Gastroesophageal sphincter (tissue), 4 donors: ENCODE measurements at regions not wholly inside any gene's neighbourhood (a gene's known extent, or its start where the extent isn't known, plus 50 kb on each side); places are given as distances from the start of the nearest gene placed in this dataset.

Experiments
- ATAC-seq: fragments of 150-250 bp; one replicate; pipeline ENCODE4 v1.9.1; 2016; ENCODE audit warnings: mild to moderate bottlenecking, moderate library complexity
- H3K27ac ChIP-seq, 4 donors: fragments of 200-600 bp; sonication (generic) in 3 of 4; 1 replicate in 3 of 4; 2 replicates in 1 of 4; pipeline ENCODE4 v1.5.1; 2016 to 2019
- H3K27me3 ChIP-seq: fragments of 200-600 bp; sonication (generic); one replicate; pipeline ENCODE4 v1.5.1; 2019
- H3K36me3 ChIP-seq, 2 donors: fragments of 200-600 bp; sonication (generic); one replicate each; pipeline ENCODE4 v1.5.1; 2019; ENCODE audit warnings: control low read depth in 1 of 2
- H3K4me1 ChIP-seq, 3 donors: fragments of 200-600 bp; sonication (generic); 1 replicate in 2 of 3; 2 replicates in 1 of 3; pipeline ENCODE4 v1.5.1; 2016 to 2019; ENCODE audit warnings: control low read depth in 2 of 3
- H3K4me3 ChIP-seq, 2 donors: fragments of 200-600 bp; sonication (generic); one replicate each; pipeline ENCODE4 v1.5.1; 2019; ENCODE audit warnings: mild to moderate bottlenecking in 1 of 2, moderate library complexity in 1 of 2
- H3K9me3 ChIP-seq, 3 donors: fragments of 200-600 bp; sonication (generic); one replicate each; pipeline ENCODE4 v1.5.1; 2017 to 2019; ENCODE audit warnings: control low read depth in 2 of 3
- CTCF ChIP-seq, 4 experiments: fragments of 200-600 bp in 2 of 4; fragments of 450-650 bp in 2 of 4; sonication (generic) in 1 of 4; IDR thresholded peaks; one replicate each; pipeline ENCODE4 v1.5.1; 2017 to 2019; ENCODE audit warnings: antibody characterized with exemption in 4 of 4, mild to moderate bottlenecking in 2 of 4, moderate library complexity in 2 of 4
- EP300 ChIP-seq: sonication (generic); formaldehyde crosslinking; IDR thresholded peaks from one replicate; pipeline ENCODE4 v1.6.1; 2017; ENCODE audit warnings: antibody characterized with exemption, mild to moderate bottlenecking
- POLR2A ChIP-seq, 2 donors: fragments of 450-650 bp; IDR thresholded peaks; one replicate each; pipeline ENCODE4 v1.6.1; 2017; ENCODE audit warnings: antibody characterized with exemption in 2 of 2, mild to moderate bottlenecking in 2 of 2, moderate library complexity in 1 of 2
- POLR2AphosphoS5 ChIP-seq: sonication (generic); formaldehyde crosslinking; IDR thresholded peaks from one replicate; pipeline ENCODE4 v1.6.1; 2017; ENCODE audit warnings: antibody characterized with exemption
- WGBS, 2 donors: methylation state at CpG; one replicate each; pipeline ENCODE4 v1.1.5; 2018; ENCODE audit warnings: low coverage in 1 of 2; 5-methylcytosine and 5-hydroxymethylcytosine counted together

GRCh38 chr13:106804991-106805390, 237.1 kb upstream of the ARGLU1 start:
- WGBS, 2 donors, result 77 to 80% methylated on average over 3 of the region's 3 CpGs
- no peaks in the 10 kb centered on the region for H3K27me3 ChIP-seq
- ATAC-seq, result no peak
- no peaks in the 10 kb centered on the region for H3K4me1 ChIP-seq
- H3K4me3 ChIP-seq, result no peak overlapping the region
- no peaks in the 10 kb centered on the region for H3K9me3 ChIP-seq
- no peak for TF ChIP-seq CTCF (IDR thresholded peaks at IDR 0.05)
- no peak for TF ChIP-seq EP300
- no peak for TF ChIP-seq POLR2AphosphoS5
- no peak for TF ChIP-seq POLR2A (IDR thresholded peaks at IDR 0.05)
- no peaks in the 10 kb centered on the region for H3K36me3 ChIP-seq
- H3K27ac ChIP-seq, result no peak overlapping the region

GRCh38 chr13:106802917-106803316, 235.0 kb upstream of the ARGLU1 start:
- whole genome bisulfite sequencing, 2 donors, result 73 to 78% methylated on average over 2 to 4 of the region's 6 CpGs
- TF ChIP-seq POLR2A (IDR thresholded peaks at IDR 0.05) (no peak), EP300 (no peak), POLR2AphosphoS5 (no peak), CTCF (IDR thresholded peaks at IDR 0.05) (no peak)
- no peak overlapping the region for H3K27ac ChIP-seq
- H3K4me3 ChIP-seq, result no peak overlapping the region
- no peaks in the 10 kb centered on the region for H3K4me1 ChIP-seq
- H3K9me3 ChIP-seq, result no peaks in the 10 kb centered on the region
- H3K36me3 ChIP-seq, result no peaks in the 10 kb centered on the region
- H3K27me3 ChIP-seq, result no peaks in the 10 kb centered on the region
- ATAC-seq, result no peak

GRCh38 chr13:106799781-106800335, 231.9 kb upstream of the ARGLU1 start:
- H3K4me1 ChIP-seq, result no peaks in the 10 kb centered on the region
- no peaks in the 10 kb centered on the region for H3K36me3 ChIP-seq
- TF ChIP-seq EP300 (no peak), POLR2A (IDR thresholded peaks at IDR 0.05) (no peak), CTCF (IDR thresholded peaks at IDR 0.05) (no peak), POLR2AphosphoS5 (no peak)
- no peaks in the 10 kb centered on the region for H3K27me3 ChIP-seq
- ATAC-seq, result no peak
- WGBS, 2 donors, result 70 to 74% methylated on average over 10 of the region's 10 CpGs
- H3K27ac ChIP-seq, result no peak overlapping the region
- H3K4me3 ChIP-seq, result no peak overlapping the region
- H3K9me3 ChIP-seq, result no peaks in the 10 kb centered on the region

GRCh38 chr13:106797081-106797640, 229.2 kb upstream of the ARGLU1 start:
- no peak for ATAC-seq
- H3K4me3 ChIP-seq, result no peak overlapping the region
- no peaks in the 10 kb centered on the region for H3K4me1 ChIP-seq
- no peaks in the 10 kb centered on the region for H3K36me3 ChIP-seq
- no peak for TF ChIP-seq EP300
- no peak for TF ChIP-seq POLR2A (IDR thresholded peaks at IDR 0.05)
- TF ChIP-seq CTCF (IDR thresholded peaks at IDR 0.05), result no peak
- no peak for TF ChIP-seq POLR2AphosphoS5
- H3K27ac ChIP-seq, result no peak overlapping the region
- no peaks in the 10 kb centered on the region for H3K9me3 ChIP-seq
- no peaks in the 10 kb centered on the region for H3K27me3 ChIP-seq
- 73 to 81% methylated on average over 4 to 7 of the region's 9 CpGs for WGBS, 2 donors

- 42 to 49% methylated on average over 16 of the region's 16 CpGs for WGBS, 2 donors
- Histone ChIP-seq H3K4me3 (peak overlapping the region; percentile 22 to 33), H3K27ac (no peak overlapping the region)
These were observed 228.5 kb upstream of the ARGLU1 start for GRCh38 chr13:106796280-106797047.

More at GRCh38 chr13:106796280-106797047, 228.5 kb upstream of the ARGLU1 start:
- TF ChIP-seq POLR2A (IDR thresholded peaks at IDR 0.05) (no peak), EP300 (no peak), CTCF (IDR thresholded peaks at IDR 0.05) (no peak), POLR2AphosphoS5 (no peak)
- H3K36me3 ChIP-seq, result no peaks in the 10 kb centered on the region
- ATAC-seq, result no peak
- H3K4me1 ChIP-seq, result no peaks in the 10 kb centered on the region
- H3K9me3 ChIP-seq, result no peaks in the 10 kb centered on the region
- H3K27me3 ChIP-seq, result no peaks in the 10 kb centered on the region
